Stimulated activated CD4-positive, alpha-beta T cell treated with anti-CD3 and anti-CD28 coated beads, Interleukin-12 subunit alpha, Interleukin-12 subunit beta, amount 100 ng/mL, for 48 hours (primary cell): ENCODE measurements at regions not wholly inside any gene's neighbourhood (a gene's known extent, or its start where the extent isn't known, plus 50 kb on each side); places are given as distances from the start of the nearest gene placed in this dataset.
"Not testable (repeated sequence)": the region's sequence is repeated elsewhere in the genome, so short reads cannot be mapped to it uniquely, and the experiment has no call there.

Source experiments
- DNase-seq, 3 donors: peaks; one replicate each; pipeline ENCODE4 v3.0.0-alpha.2; 2020; ENCODE audit warnings: low read depth in 2 of 3, low spot score in 1 of 3

DNA sequence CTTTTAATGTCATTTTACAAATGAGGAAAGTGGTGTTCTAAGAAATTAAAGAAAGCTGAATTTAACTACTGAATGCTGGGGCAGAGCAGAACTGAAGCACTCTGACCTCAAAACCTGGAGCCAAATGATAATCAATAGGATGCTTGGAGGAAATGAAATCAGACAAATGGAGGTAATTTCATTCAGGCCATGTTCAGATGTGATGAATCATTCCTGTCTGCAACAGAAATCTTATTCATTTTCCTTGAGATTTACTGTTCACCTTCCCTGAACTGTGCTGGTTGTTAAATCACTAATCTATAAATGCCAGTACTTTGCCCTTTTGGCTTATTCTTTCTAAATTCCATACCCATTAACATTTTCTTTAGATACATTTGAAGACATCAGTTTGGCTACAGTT is 85.6 kb upstream of the SNX7 start:
- no peak for DNase-seq

DNA sequence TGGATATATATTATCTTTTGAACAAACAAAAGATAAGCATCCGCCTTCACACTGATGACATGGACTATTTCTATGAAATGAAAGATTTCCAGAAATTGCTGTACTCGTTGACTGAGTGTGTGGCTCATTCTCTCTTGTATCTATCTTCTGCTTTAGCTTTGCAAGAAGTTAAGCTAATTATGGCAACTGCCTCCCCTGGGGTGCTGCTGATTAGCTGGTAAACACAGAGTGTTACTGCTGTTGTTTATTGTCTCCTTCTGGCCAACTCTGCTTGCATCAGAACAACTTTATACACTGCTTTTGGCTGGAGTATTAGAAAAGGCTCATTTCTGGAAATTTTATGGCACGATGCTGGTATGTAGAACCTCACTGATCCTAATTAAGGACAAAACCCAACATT is 95.6 kb upstream of the SNX7 start:
- no peak for DNase-seq

DNA sequence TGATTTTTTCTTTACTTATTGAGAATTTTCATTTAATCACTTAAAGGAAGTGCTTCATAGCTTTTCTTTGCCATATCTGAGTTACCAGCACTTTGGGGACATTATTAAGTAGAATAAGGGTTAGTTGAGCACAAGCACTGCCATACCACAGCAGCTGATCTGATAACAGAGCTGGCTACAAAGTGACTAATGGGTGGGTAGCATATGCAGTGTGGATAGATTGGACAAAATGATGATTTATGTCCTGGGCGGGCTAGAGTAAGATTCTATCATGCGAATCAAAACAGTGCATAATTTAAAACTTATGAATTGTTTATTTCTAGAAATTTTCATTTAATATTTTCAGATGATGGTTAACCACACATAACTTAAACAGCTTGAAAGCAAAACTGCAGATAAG is 102.2 kb upstream of the SNX7 start:
- DNase-seq: no peak

DNA sequence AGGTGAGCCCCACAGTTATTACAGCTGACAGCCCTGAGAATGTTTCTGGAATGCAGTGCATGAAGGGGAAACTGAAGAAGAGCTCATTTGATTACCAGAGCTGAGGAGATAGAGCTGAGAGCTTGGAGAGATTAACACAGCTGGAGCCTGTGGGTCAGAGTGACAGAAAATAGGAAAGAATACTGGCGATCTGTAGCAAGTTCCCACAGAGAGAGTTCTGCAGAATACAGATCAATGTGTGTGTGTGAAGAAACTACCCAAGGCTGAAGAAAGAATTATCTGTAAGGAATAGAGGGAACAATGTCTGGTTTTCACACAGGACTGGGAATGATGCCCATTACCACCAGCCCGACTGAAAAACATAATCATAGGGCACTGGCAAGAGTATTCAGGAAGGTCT is 103.6 kb upstream of the SNX7 start:
- DNase-seq: no peak

DNA sequence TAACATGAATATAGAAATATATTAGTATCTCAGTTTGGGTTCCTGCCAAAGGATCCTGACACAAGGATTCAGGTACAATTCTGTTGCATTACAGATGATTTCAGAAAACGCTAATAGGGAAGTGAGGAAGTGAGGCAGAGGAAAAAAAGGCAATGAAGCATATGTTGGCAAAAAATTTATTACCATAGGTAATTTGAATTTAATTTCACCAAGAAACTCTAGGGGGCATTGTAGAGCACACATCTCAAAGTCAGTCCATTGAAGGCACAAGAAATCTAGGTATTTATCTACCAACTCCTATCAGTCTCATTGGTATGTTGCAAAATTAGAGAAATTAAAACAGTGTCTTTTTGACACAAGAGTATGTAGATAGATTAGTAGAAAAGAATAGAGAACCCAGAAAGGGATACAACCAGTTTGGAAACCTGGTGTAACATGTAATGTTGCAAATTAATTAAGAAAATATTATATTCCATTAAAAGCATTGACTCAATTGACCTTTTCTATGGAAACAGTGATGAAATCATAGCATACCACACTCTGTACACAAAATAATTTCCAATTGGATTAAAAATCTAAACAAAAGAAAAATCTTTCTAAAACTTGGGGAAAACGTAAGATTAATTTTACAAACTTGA is 104.9 kb upstream of the SNX7 start:
- no peak for DNase-seq

DNA sequence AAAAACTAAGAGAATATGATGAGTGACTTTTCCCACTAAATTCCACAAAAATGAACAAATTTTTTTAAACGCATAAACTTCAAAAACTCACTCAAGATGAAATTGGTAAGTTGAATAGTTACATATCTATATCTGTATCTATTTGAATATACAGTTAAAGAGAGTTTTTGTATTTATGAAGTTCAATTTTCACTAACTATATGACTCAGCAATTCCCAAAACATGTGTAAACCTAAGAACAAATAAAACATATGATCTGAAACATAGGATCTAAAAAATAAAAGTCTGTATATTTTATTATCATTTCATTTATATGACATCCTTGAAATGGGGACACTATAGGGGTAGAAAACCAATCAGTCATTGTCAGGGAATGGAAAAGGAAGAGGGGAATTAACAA is 105.7 kb upstream of the SNX7 start:
- no peak for DNase-seq

DNA sequence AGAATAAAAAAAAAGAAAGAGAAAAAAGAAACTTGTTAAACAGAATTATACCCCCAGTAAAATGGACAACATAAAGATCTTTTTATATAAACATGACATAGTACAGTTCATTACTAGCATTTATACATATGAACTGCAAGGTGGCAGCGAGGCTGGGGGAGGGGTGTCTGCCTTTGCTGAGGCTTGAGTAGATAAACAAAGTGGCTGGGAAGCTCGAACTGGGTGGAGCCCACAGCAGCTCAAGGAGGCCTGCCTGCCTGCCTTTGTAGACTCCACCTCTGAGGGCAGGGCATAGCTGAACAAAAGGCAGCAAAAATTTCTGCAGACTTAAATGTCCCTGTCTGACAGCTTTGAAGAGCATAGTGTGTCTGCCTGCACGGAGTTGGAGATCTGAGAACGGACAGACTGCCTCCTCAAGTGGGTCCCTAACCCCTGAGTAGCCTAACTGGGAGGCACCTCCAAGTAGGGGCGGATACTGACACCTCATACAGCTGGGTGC is 108.9 kb upstream of the SNX7 start:
- not testable (repeated sequence) for DNase-seq

DNA sequence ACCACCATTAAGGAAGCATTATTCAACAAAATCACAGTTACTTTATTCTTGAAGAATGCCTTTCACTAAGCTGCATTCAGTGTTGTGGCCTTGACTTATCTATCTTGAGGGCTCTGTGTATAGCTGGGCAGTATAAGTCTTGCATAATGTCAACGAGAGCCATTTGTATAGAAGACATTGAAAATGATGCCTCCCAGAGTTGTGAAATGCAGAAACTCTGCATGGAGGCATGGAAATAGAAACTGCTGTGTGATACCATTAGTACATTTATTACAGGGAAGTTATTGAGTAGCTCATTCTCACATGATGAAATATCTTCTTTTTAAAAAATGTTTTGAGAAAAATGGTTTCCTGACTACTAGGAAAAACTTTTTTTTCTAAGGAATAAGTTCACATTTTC is 111.4 kb upstream of the SNX7 start:
- DNase-seq: no peak

DNA sequence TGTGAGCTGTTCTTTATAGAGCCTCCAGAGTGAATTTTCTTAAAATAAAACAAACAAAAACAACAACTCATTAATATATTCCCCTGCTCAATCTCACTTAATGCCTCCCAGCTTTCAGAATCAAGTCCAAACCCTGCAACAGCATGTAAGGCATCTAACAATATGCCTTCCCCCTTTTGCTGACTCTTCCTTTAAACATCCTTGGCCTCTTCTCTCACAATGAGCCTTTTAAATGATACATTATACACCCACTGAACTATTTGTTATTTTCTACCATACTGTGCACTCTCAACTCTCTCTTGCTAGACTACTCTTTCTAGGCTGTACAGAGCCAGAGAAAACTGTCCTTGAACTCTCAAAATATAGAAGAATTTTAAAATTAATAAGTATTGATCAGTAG is 115.2 kb upstream of the SNX7 start:
- DNase-seq: no peak

DNA sequence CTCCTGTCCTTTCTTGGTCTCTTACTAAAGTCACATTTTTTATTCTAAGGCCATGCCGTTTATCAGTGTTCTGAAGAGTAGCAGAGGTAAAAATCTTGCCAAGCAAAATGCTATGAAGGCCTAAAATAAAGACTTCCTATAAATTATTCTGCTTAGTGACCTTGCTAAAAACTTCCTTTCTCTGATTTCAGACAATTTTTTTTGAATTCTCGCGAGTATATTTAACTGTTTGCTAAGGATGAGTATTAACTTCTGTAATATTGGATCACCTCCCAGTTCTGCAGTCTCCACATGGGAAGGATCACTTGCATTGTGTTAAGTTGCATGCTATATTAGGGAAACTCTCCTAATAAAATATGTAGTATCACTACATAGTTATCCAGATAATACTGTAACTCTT is 123.4 kb upstream of the SNX7 start:
- no peak for DNase-seq

DNA sequence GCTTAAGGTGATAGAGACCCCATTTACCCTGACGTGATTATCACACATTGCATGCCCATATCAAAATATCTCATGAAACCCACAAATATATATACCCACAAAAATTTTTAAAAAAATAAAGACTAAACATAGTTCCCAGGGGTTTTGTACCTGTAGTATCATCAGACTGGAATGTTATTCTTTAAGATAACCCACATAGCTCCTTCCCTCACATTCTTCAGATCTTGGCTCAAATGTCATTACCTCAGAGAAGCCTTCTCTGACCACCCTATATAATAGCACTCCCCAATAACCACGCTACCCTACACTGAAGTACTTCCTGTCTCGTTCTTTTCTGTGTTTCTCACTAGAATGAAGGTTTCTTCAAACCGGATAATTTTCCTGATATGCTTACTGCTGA is 138.3 kb upstream of the SNX7 start:
- no peak for DNase-seq

DNA sequence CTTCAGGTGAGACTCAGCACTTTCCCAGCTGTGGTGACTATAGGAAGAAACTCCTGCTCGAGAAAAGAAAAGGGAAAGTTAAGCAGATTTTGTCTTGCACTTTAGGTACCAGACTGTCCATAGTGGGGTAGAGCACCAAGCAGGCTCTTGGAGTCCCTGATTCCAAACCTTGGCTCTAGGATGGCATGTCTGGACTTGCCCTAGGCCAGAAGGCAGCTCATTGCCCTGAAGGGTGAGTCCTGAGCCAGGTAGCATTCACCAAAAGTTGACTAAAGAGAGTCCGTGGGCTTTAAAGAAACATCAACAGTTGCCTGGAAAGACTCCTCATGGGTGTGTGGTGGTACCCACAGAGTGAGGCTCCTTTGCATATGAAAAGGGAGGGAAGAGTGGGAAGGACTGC is 145.2 kb upstream of the SNX7 start:
- DNase-seq: no peak

DNA sequence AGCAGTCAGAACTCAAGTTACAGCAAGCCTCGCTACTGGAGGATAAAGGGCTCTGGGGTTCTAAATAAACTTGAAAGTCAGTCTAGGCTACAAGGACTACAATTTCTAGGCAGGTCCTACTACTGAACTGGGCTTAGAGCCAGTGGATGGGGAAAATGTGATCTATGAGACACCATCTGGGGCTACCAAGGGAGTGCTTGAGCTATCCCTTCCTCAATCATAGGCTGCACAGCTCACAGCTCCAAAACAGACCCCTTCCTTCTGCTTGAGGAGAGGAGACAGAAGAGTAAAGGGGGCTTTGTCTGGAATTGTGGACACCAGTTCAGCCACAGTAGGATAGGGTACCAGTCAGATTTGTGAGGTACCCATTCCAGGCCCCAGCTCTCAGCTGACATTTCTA is 145.8 kb upstream of the SNX7 start:
- DNase-seq: no peak

DNA sequence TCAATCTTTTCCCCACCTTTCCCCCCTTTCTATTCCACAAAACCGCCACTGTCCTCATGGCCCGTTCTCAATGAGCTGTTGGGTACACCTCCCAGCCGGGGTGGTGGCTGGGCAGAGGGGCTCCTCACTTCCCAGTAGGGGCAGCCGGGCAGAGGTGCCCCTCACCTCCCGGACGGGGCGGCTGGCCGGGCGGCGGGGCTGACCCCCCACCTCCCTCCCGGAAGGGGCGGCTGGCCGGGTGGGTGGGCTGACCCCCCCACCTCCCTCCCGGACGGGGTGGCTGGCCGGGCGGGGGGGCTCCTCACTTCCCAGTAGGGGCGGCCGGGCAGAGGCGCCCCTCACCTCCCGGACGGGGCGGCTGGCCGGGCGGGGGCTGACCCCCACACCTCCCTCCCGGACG is 149.3 kb upstream of the SNX7 start:
- not testable (repeated sequence) for DNase-seq

DNA sequence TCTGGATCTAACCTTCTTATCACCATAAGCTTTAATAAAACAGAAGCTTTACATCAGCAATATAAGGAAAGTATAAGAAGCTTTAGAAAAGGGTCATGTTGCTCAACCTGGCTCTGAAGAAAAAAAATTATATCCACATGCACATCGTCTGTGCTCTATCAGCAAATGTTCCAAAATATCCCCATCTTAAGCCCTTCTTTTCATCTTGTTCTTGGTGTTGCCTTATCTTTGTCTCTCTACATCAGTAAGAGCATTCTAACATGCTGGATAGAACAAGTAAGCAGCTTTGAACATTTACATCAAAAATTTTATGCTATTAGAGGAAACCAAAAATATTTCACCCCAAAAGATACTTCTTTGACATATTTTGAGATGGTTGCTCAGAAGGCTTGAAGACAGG is 157.8 kb upstream of the SNX7 start:
- DNase-seq: no peak

DNA sequence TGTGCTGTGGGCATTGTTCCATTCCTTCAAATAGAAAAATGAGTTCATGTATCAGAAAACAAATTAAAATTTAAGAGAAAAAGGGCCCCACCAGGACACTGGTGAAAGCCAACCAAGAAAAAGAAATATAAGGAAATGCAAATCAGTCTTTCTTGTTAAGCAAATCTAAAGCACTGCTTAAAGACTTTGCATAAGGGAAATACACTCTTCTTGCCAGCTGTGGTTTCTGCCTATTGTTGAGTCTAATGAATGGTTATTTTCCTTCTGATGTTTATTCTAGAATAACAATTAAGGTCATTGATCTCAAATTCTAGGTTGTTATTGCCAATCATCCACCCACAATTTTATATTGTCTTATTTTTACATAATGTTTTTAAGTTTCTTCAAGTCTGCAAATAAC is 158.6 kb upstream of the SNX7 start:
- DNase-seq: no peak

DNA sequence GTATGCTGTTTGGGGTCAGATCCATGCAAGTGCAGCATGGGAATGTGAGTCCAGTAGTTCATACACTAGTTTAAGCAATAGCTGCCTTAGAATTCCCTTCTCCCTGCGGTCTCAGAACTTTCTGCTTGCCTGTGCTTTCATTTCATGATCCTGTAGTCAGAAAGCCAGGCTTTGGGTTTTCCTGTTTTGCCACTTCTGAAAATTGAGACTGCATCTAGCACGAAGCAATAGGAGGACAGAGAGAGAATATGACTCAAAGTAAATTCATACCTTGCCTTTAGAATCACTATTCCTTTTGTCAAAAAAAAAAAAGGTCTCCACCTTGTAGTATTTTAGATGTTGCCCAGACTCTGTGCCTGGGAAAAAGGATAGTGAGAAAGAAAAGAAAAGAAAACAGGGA is 161.2 kb upstream of the SNX7 start:
- DNase-seq: no peak

DNA sequence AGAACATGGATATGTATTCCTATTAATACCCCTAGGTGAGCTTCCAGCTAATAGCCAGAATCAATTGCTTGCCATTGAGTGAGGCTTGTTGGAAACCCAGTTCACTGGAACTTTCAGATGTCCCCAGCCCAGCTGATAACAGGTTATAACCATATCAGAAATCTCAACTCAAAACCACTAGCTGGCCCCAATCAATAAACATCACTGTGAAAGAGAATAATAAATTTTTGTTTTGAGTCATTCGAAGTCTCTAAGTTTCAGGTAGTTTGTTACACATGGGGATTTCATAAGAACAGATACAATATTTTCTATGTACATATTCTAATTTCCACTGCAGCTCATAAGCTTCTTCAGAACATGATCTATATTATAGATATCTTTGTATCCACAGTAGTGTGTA is 162.9 kb upstream of the SNX7 start:
- DNase-seq: no peak

DNA sequence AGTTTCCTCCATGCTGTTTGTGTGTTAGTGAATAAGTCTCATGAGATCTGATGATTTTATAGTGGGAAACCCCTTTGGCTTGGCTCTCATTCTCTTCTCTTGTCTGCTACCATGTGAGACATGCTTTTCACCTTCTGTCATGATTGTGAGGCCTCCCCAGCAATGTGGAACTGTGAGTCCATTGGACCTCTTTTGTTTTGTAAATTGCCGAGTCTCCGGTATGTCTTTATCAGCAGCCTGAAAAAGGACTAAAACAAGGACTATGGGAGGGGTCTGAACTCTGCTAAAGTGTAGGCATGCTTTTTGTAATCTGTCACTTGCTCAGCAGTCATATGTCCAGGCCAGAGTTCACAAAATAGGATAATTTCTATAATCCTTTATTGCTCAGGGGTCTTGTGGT is 164.0 kb upstream of the SNX7 start:
- DNase-seq: no peak

DNA sequence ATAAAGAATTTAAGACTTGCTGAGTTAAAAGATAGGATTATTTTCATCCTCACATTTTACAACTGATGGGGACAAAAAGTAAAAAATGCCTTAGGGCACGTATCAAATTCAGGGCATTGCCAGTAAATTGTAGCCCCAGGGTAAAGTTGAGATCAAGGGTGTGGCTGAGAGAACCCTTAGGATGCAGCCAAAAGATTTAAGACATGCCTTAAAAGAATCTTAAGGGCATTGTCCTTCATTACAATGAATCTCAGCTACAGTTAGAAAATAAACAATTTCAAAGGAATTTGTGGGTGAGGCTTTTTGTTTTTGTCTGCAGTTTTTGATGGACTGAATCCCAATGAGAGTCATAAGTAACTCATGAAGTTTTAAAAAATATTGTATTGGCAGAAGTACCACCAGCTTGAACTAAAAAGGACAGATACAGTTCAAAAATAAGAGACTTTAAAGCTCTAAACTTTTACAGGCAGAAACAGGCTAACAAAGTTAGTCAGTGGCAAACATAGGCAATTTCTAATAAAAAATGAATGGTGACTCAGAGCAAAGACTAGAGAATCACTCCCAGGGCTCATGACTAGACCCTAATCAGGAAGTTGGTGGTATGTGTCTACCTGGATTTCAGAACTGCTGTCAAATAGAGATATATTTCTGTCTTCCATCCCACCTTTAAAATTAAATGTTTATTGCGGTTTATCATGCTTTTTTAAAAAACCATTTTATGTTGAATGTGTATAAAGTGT is 165.1 kb upstream of the SNX7 start:
- no peak for DNase-seq

DNA sequence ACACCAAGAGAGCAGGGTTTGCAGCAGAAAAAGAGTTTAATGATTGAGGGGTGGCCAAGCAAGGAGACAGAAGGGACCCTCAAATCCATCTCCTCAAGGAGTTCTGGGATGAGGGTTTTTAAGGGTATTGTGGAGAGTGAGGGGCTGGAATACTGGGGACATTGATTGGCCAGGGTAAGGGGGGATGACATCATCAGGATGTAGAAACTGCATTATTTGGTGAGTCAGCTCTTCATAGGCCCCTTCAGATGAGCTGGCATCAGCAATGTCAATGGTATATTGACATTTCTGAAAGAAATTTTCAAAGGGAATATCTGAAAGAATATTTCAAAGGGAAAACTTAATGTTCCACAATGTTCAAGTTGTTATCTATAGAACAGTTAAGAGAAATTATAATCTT is 168.1 kb upstream of the SNX7 start:
- no peak for DNase-seq

DNA sequence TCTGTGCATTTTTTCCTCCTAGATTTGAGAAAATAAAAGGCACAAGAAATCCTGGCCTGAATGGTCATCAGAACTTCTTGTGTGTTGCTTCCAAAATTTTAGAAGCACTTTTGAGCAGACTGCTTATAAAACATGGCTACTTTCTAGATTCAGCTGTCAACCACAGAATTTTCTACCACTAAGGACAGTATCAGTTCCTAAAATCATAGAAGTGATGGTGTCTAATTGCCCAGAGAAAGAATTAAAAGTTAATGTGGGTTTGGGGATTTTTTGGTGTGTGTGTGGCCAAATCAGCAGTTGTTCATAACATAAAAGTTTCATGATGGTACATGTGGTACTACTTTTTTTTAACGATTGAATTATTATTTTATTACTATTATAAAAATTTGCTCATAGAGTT is 171.4 kb upstream of the SNX7 start:
- DNase-seq: no peak

DNA sequence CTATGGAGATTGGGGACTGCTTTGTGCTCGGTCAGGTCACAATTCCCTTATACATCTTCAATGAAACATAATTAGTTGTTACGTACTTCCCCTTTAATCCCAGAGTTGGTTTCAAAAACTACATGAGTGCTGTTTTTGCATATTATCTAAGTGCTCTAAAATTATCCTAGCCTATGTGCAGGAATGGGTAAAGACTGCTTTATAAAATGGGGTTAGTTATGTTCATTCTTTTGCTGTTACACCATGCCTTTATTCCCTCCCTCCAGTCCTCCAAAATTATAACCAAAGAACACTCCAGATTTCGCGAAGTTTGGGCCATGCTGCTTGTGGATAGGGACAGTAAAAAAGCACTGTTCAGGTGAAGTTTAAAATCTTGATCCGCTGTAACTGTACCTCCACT is 173.9 kb upstream of the SNX7 start:
- no peak for DNase-seq
